NCI-H460 (cell line): ENCODE measurements at regions not wholly inside any gene's neighbourhood (a gene's known extent, or its start where the extent isn't known, plus 50 kb on each side); places are given as distances from the start of the nearest gene placed in this dataset.
"Not testable (repeated sequence)": the region's sequence is repeated elsewhere in the genome, so short reads cannot be mapped to it uniquely, and the experiment has no call there.

ENCODE experiments used
- DNase-seq: peaks from one replicate; pipeline ENCODE4 v3.0.0-alpha.2; 2016; ENCODE audit warnings: low read depth; ENCODE audit errors: extremely low read depth

GRCh38 chr6:56725254-56725653, 82.6 kb upstream of the DST start:
- DNase-seq: no peak

GRCh38 chr6:56724455-56724854, 81.8 kb upstream of the DST start:
- DNase-seq: no peak

DNA sequence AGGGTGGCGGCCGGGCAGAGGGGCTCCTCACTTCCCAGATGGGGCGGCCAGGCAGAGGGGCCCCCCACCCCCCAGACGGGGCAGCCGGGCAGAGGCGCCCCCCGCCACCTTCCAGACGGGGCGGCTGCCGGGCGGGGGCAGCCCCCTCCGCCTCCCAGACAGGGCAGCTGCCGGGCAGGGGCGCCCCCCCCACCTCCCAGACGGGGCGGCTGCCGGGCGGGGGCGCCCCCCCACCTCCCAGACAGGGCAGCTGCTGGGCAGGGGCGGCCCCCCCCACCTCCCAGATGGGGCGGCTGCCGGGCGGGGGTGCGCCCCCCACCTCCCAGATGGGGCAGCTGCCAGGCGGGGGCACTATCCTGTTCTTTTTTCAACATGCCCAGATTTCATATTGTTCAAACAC, 78.2 kb upstream of the DST start:
- no peak for DNase-seq

- not testable (repeated sequence) for DNase-seq
These were observed 77.5 kb upstream of the DST start for GRCh38 chr6:56720202-56720601.

GRCh38 chr6:56719315-56720058, 76.8 kb upstream of the DST start:
- not testable (repeated sequence) for DNase-seq

DNA sequence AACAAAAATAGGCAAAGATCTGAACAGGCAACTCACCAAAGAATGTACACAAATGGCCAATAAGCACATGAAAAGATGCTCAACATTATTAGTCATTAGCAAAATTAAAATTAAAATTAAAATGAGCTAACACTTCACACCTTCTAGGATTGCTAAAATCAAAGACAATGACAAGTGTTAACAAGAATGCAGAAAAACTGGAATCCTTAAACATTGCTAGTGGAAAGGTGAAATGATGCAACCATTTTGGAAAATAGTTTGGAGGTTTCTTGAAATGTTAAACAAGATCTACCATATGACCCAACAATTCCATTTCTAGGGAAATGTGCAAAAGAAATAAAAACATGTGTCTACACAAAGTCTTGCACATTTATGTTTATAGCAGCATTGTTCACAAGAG, 75.5 kb upstream of the DST start:
- no peak for DNase-seq

DNA sequence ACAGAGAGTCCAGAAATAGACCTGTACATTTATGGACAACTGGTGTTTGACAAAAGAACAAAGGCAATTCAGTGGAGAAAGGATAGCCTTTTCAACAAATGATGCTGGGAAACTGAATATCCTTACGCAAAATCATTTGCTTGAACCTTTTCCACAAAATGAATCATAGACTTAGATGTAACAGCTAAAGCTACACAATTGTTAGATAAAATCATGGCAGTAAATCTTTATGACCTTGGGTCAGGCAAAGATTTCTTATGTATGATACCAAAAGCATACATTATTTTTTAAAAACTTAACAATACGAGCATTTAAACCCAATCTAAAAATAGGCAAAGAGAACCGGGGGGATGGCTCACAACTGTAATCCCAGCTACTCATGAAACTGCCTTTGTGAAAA, 73.5 kb upstream of the DST start:
- DNase-seq: no peak

GRCh38 chr6:56715741-56716140, 73.1 kb upstream of the DST start:
- no peak for DNase-seq

DNA sequence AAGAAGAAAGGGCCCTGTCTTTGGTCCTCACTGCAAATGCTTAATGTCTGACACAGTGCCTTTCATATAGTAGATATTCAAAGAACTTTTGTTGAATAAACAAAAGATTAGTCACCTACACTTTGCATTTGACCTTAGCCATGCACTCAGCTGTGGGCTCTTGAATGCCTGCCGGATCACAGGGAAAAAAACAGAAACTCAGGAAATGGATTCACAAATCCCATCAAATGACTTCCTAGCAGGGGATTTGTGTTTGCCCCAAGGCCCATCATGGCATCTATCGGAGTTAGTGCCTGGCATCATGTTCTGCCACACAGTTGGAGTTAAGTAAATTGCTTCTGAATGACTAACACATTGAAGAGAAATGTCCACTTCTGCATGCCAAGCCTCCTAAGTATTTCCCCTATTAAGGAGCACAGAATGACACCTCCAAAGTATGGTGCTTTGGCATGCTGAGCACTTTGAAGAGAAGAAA, 72.3 kb upstream of the DST start:
- no peak for DNase-seq

DNA sequence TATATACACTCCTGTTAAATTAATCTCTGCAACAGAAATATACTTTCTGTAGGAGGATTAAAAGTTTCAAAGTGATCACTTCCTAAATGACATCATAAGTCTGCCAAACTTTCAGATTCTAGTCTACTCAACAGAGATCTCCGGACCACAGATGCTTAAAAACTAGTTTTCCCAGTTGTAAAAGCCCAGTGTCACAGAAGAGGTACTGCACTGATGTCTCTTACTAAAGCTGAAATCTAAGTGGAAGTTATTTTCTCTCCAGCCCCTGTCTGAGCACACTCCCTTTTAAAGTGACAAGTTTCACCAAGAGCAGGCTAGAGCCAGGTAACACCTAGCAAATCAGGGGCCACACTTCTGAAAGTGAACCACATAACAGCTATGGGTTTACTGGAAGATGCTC, 71.6 kb upstream of the DST start:
- DNase-seq: no peak

GRCh38 chr6:56713254-56713672, 70.6 kb upstream of the DST start:
- DNase-seq: no peak

DNA sequence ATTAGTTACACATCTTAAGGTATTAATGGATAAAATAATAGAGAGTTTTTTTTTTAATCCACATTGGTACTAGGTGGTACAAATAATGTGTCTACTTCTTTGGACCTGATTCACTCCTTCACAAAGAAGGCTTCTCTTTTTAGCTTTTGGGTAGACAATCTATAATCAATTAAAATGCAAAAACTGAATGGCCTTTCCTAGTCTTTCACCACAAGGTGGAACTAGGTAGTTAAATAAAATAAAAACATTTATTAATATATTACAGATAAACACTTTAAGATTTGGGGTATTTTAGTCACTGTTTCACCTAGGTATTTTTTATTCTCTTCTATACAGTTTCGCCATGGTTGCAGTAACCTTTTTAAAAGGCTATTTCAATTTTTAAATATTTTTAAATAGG, 68.3 kb upstream of the DST start:
- DNase-seq: no peak

- no peak for DNase-seq
These were observed 67.0 kb upstream of the DST start for GRCh38 chr6:56709650-56710049.

DNA sequence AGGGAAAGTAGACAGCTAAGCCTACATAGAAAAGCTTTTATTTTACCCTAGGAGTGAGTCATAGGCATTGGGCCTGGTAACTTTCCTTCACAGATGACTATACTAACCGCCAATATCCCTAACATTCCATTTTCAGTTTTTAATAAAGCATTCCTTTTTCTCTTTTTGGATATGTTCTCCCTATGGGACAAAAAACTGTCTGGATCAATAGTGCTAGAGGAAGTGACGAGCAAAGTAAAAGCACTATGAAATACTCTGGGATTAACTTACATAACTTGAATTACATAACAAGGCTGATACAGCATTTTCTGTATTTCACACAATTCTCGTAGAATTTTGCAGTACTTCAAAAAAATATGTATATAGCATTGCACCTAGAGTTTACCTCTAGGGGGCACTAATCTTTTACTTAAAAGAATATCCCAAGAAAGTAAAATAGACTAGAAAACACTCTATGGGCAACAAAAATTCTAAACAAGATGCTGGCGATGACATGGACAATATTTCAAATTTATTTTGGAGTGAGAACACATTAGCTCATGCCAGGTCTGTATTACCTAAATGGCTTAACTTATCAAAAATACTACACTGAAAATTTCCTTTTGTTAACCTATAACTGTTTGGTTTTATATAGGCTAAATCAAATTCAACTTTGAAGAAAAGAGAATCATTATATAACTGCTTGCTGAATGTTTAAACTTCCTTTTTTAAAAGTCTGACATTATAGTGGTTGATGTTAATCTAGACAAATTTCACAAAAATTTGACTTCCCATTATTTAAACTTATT, 66.3 kb upstream of the DST start:
- DNase-seq: no peak

GRCh38 chr6:56706981-56707726, 64.5 kb upstream of the DST start:
- DNase-seq: no peak

- DNase-seq: no peak
These were observed 56.5 kb upstream of the DST start for GRCh38 chr6:56699066-56699654.

- DNase-seq: no peak
These were observed 53.0 kb upstream of the DST start for GRCh38 chr6:56695702-56696101.

DNA sequence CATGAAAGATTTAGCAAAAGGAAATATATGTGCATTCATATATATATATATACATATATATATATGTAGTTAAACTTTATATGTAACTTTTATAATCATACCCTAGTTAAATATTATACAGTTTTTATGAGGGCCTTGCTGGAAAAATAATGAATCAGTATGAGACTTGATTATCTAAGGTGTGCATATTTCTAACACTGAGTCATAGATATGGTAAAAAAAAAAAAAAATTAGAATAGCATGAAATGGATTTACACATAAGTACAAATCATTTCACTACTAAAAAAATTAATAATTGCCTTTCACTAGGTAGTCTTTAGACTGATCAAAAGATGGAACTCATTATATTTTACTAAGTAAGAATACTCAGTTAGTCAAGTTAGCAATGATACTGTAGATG, 51.3 kb upstream of the DST start:
- DNase-seq: no peak

GRCh38 chr6:56693246-56693607, 50.5 kb upstream of the DST start:
- DNase-seq: peak; percentile 78

GRCh38 chr6:56692523-56693245, 50.0 kb upstream of the DST start:
- no peak for DNase-seq
